ENCODE measurements at regions not wholly inside any gene's neighbourhood (a gene's known extent, or its start where the extent isn't known, plus 50 kb on each side); places are given as distances from the start of the nearest gene placed in this dataset.

DNA sequence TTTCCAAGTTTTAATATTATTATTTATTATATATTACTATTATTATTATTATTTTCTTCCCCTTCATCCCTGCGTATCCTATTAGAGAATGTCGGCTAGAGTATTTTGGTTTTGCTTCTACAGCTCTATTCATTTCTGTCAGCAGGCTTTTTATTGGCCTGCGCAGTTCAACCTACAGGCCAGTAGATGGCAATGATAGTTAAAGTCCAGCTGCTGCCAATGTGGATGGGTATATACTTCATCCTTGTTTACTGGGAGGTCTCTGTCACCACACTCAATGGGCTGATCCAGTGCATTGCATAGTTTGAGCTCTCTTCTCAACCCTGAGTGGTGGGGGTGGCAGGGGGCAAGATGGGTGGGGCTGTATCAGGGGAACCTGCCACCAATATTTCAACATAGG lies 799.8 kb downstream of the NSUN3 start:
- Histone ChIP-seq H3K9ac (no peak overlapping the region), H3K27me3 (ENCODE audit: control insufficient read depth, insufficient read depth, low read length) (no peaks in the 10 kb centered on the region), H3K4me3 (ENCODE audit: low read depth, low read length) (no peak overlapping the region), H2AFZ (no peak overlapping the region), H3K36me3 (ENCODE audit: control insufficient read depth, insufficient read depth, low read length) (no peaks in the 10 kb centered on the region), H3K4me2 (ENCODE audit: low read length) (no peak overlapping the region), H3K4me1 (no peaks in the 10 kb centered on the region), H3K27ac (no peak overlapping the region), H3K79me2 (no peaks in the 10 kb centered on the region), H3K9me3 (ENCODE audit: control insufficient read depth, low read length) (no peaks in the 10 kb centered on the region)
- TF ChIP-seq, protein P1, sequence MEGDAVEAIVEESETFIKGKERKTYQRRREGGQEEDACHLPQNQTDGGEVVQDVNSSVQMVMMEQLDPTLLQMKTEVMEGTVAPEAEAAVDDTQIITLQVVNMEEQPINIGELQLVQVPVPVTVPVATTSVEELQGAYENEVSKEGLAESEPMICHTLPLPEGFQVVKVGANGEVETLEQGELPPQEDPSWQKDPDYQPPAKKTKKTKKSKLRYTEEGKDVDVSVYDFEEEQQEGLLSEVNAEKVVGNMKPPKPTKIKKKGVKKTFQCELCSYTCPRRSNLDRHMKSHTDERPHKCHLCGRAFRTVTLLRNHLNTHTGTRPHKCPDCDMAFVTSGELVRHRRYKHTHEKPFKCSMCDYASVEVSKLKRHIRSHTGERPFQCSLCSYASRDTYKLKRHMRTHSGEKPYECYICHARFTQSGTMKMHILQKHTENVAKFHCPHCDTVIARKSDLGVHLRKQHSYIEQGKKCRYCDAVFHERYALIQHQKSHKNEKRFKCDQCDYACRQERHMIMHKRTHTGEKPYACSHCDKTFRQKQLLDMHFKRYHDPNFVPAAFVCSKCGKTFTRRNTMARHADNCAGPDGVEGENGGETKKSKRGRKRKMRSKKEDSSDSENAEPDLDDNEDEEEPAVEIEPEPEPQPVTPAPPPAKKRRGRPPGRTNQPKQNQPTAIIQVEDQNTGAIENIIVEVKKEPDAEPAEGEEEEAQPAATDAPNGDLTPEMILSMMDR (IDR thresholded peaks at IDR 0.05): no peak

DNA sequence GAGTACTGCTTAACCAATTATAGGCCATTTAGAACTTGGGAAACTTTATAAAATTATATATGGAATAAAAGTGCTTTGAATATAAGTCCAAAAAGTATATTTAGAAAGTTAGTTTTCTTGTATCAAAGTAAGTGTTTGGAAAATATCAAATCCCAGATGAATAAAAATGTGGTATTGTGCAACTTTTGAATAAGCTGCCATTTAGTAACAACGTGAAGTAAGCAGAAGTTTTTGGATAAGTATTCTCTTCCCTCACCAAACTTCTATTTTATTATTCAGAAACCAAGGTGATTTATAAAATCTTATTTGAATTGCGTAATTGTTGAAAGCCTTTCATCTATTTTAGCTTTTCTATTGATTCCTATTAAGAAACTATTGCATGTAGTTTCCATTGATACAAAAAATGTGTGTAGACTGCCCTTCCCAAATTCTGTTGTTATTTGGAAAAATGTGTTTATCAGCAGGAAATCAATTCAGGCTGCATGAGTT lies 806.2 kb downstream of the NSUN3 start:
- TF ChIP-seq, protein P1 (IDR thresholded peaks at IDR 0.05): no peak
- Histone ChIP-seq H3K4me2 (ENCODE audit: low read length) (no peak overlapping the region), H3K27me3 (ENCODE audit: control insufficient read depth, insufficient read depth, low read length) (no peaks in the 10 kb centered on the region), H3K9me3 (ENCODE audit: control insufficient read depth, low read length) (no peaks in the 10 kb centered on the region), H3K4me1 (no peaks in the 10 kb centered on the region), H3K36me3 (ENCODE audit: control insufficient read depth, insufficient read depth, low read length) (no peaks in the 10 kb centered on the region), H3K4me3 (ENCODE audit: low read depth, low read length) (no peak overlapping the region), H3K9ac (no peak overlapping the region), H2AFZ (no peak overlapping the region), H3K79me2 (no peaks in the 10 kb centered on the region), H3K27ac (no peak overlapping the region)

DNA sequence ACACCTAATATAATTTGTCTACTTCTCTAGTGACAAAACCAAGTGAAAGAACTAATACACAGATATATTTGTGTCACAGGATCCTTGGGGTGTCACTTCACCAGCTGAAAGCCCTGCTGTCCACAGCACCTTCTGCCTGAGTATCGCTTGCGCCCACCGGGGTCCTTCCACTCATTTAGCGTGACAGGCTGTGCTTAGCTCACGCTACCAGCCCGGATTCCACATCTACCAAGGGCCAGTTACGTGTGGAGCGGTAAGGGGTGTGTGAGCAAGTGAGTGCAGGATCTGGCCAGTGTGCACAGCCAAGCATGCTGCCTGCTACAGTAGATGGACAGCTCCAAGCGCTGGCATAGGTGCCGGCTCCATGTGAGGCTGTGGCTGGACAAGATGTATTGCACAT lies 810.9 kb downstream of the NSUN3 start:
- Histone ChIP-seq H3K9ac (no peak overlapping the region), H3K79me2 (no peaks in the 10 kb centered on the region), H3K36me3 (ENCODE audit: control insufficient read depth, insufficient read depth, low read length) (no peaks in the 10 kb centered on the region), H3K9me3 (ENCODE audit: control insufficient read depth, low read length) (no peaks in the 10 kb centered on the region), H3K4me2 (ENCODE audit: low read length) (no peak overlapping the region), H3K27ac (no peak overlapping the region), H3K4me3 (ENCODE audit: low read depth, low read length) (no peak overlapping the region), H3K4me1 (no peaks in the 10 kb centered on the region), H2AFZ (no peak overlapping the region), H3K27me3 (ENCODE audit: control insufficient read depth, insufficient read depth, low read length) (no peaks in the 10 kb centered on the region)
- TF ChIP-seq, protein P1 (IDR thresholded peaks at IDR 0.05): no peak

DNA sequence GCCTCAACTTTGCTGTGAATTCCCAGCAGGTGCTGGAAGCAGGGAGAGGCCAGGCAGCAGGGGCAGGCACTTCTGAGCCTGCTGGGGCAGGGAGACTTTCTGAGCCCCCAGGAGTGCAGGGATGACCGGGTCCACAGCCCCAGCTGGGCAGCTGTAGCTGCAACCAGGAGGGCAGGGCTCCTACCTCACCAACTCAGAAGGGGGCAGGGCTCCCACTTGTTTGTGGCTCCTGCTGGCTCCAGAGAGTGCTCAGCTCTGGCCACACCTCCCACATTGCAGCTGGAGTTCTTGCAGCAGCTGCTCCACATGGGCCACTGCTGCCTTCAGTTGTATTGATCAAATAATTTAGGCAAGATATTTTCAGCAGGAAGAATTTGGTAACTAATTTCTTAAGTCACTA lies 812.3 kb downstream of the NSUN3 start:
- Histone ChIP-seq H3K79me2 (no peaks in the 10 kb centered on the region), H3K9me3 (ENCODE audit: control insufficient read depth, low read length) (no peaks in the 10 kb centered on the region), H3K4me3 (ENCODE audit: low read depth, low read length) (no peak overlapping the region), H3K27me3 (ENCODE audit: control insufficient read depth, insufficient read depth, low read length) (no peaks in the 10 kb centered on the region), H3K4me2 (ENCODE audit: low read length) (no peak overlapping the region), H3K36me3 (ENCODE audit: control insufficient read depth, insufficient read depth, low read length) (no peaks in the 10 kb centered on the region), H2AFZ (no peak overlapping the region), H3K4me1 (no peaks in the 10 kb centered on the region), H3K27ac (no peak overlapping the region), H3K9ac (no peak overlapping the region)
- TF ChIP-seq, protein P1 (IDR thresholded peaks at IDR 0.05): no peak

DNA sequence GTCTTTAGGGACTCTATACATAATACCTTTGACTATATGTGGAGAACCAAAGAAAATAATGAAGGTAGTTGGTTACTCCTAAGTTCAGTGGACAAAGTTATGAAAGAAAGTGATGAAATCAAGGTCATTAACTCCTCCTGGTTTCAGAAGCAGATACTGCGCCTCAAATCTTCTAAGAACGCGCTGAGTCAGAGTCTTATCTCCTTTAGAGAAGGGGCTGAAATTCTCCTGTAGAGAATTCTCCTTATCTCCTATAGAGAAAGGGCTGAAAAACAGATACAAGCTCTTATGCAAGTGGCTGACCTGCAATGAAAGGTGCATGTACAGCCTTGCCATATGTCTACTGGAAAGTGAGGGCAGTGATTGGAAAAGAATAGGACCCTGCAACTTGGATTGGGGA lies 824.2 kb downstream of the NSUN3 start:
- TF ChIP-seq, protein P1 (IDR thresholded peaks at IDR 0.05): no peak
- H3K27ac ChIP-seq: no peak overlapping the region
- H3K36me3 ChIP-seq (ENCODE audit: control insufficient read depth, insufficient read depth, low read length): no peaks in the 10 kb centered on the region
- H3K27me3 ChIP-seq (ENCODE audit: control insufficient read depth, insufficient read depth, low read length): no peaks in the 10 kb centered on the region
- H3K4me2 ChIP-seq (ENCODE audit: low read length): no peak overlapping the region
- H3K4me1 ChIP-seq: no peaks in the 10 kb centered on the region
- no peaks in the 10 kb centered on the region for H3K9me3 ChIP-seq (ENCODE audit: control insufficient read depth, low read length)
- no peak overlapping the region for H3K4me3 ChIP-seq (ENCODE audit: low read depth, low read length)
- no peaks in the 10 kb centered on the region for H3K79me2 ChIP-seq
- no peak overlapping the region for H3K9ac ChIP-seq
- H2AFZ ChIP-seq: no peak overlapping the region

All from parathyroid adenoma (tissue), 2 donors.